Glutamatergic neuron (in vitro differentiated cells): ENCODE measurements at regions not wholly inside any gene's neighbourhood (a gene's known extent, or its start where the extent isn't known, plus 50 kb on each side); places are given as distances from the start of the nearest gene placed in this dataset.

Experiments used
- DNase-seq: peaks from one replicate; pipeline ENCODE4 v3.0.0; 2022
- H3K27ac Mint-ChIP-seq: one replicate; pipeline ENCODE4 v1.8.0; 2020; ENCODE audit warnings: mild to moderate bottlenecking, mixed read lengths, inconsistent platforms; ENCODE audit not compliant: unreplicated experiment
- H3K27me3 Mint-ChIP-seq: one replicate; pipeline ENCODE4 v1.8.0; 2020; ENCODE audit warnings: mild to moderate bottlenecking, moderate library complexity, mixed read lengths, inconsistent platforms; ENCODE audit not compliant: unreplicated experiment
- H3K36me3 Mint-ChIP-seq: one replicate; pipeline ENCODE4 v1.8.0; 2020; ENCODE audit warnings: mild to moderate bottlenecking, mixed read lengths, inconsistent platforms; ENCODE audit not compliant: unreplicated experiment
- H3K4me1 Mint-ChIP-seq: one replicate; pipeline ENCODE4 v1.8.0; 2020; ENCODE audit warnings: mild to moderate bottlenecking, low read depth, mixed read lengths, inconsistent platforms; ENCODE audit not compliant: unreplicated experiment
- H3K4me3 Mint-ChIP-seq: one replicate; pipeline ENCODE4 v1.8.0; 2020; ENCODE audit warnings: mild to moderate bottlenecking, mixed read lengths, inconsistent platforms; ENCODE audit not compliant: unreplicated experiment
- H3K9me3 Mint-ChIP-seq: one replicate; pipeline ENCODE4 v1.8.0; 2020; ENCODE audit warnings: mild to moderate bottlenecking, moderate library complexity, mixed read lengths, inconsistent platforms; ENCODE audit not compliant: unreplicated experiment
- TF ChIP-seq, protein P1 (sequence below): fragments of 200-600 bp; sonication (generic); IDR thresholded peaks from one replicate; pipeline ENCODE4 v1.5.0; 2021; ENCODE audit not compliant: partially characterized antibody, unreplicated experiment

GRCh38 chr12:75651342-75651695, 139.9 kb upstream of the KRR1 start:
- H3K4me1 Mint-ChIP-seq: peaks cover 12% of the 10 kb centered on the region
- no peak for DNase-seq
- peaks cover 4% of the 10 kb centered on the region for H3K9me3 Mint-ChIP-seq
- TF ChIP-seq, protein P1, sequence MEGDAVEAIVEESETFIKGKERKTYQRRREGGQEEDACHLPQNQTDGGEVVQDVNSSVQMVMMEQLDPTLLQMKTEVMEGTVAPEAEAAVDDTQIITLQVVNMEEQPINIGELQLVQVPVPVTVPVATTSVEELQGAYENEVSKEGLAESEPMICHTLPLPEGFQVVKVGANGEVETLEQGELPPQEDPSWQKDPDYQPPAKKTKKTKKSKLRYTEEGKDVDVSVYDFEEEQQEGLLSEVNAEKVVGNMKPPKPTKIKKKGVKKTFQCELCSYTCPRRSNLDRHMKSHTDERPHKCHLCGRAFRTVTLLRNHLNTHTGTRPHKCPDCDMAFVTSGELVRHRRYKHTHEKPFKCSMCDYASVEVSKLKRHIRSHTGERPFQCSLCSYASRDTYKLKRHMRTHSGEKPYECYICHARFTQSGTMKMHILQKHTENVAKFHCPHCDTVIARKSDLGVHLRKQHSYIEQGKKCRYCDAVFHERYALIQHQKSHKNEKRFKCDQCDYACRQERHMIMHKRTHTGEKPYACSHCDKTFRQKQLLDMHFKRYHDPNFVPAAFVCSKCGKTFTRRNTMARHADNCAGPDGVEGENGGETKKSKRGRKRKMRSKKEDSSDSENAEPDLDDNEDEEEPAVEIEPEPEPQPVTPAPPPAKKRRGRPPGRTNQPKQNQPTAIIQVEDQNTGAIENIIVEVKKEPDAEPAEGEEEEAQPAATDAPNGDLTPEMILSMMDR: no peak
- no peak overlapping the region for H3K27ac Mint-ChIP-seq
- peak overlapping the region; percentile 18 for H3K4me3 Mint-ChIP-seq
- peaks cover 3% of the 10 kb centered on the region for H3K36me3 Mint-ChIP-seq
- H3K27me3 Mint-ChIP-seq: peaks cover 2% of the 10 kb centered on the region

GRCh38 chr12:75650595-75651341, 139.4 kb upstream of the KRR1 start:
- peaks cover 12% of the 10 kb centered on the region for H3K4me1 Mint-ChIP-seq
- peaks cover 3% of the 10 kb centered on the region for H3K36me3 Mint-ChIP-seq
- no peak for DNase-seq
- TF ChIP-seq, protein P1: no peak
- H3K4me3 Mint-ChIP-seq: peak overlapping the region; percentile 67
- peaks cover 2% of the 10 kb centered on the region for H3K27me3 Mint-ChIP-seq
- peak overlapping the region; percentile 60 for H3K27ac Mint-ChIP-seq
- H3K9me3 Mint-ChIP-seq: peaks cover 4% of the 10 kb centered on the region

DNA sequence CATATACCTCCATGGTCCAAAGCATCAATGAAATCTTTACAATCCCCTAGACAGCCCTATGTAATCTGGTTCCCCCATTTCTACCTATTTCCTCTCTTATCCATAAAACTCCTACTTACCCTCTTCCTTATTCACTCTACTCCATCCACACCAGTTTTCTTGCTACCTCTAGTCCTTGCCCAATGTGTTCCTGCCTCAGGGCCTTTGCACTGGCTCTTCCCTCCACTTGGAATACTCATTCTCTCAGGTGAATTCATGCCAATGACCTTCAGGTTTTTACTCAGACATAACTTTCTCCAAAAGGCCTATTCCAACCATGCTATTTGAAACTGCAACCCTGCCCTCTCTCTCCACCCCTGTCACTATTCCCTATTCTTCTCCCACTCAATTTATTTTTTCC, 138.7 kb upstream of the KRR1 start:
- TF ChIP-seq, protein P1: no peak
- Mint-ChIP-seq H3K36me3 (peaks cover 3% of the 10 kb centered on the region), H3K9me3 (peaks cover 4% of the 10 kb centered on the region), H3K4me1 (peaks cover 12% of the 10 kb centered on the region), H3K4me3 (no peak overlapping the region), H3K27ac (no peak overlapping the region), H3K27me3 (no peaks in the 10 kb centered on the region)
- no peak for DNase-seq

DNA sequence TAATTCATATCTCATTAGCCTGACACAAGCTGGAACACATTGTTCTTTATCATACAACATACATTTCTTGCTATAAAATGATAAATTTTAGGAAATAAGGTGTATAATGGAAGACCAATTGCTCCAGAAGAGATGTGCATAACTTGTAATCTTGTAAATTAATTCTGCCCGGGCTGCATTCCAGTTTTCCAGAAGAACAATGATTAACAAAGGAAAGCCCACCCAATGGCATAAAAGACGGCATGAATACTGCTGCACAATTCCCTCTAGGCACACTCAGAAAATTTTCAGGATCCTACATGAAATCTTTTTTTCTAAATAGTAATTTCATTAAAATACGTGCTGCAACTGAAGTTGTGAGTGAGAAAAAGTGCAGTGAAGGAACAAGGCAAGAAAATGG, 137.4 kb upstream of the KRR1 start:
- Mint-ChIP-seq H3K4me3 (no peak overlapping the region), H3K4me1 (peaks cover 12% of the 10 kb centered on the region), H3K27me3 (no peaks in the 10 kb centered on the region), H3K36me3 (peaks cover 3% of the 10 kb centered on the region), H3K9me3 (peaks cover 4% of the 10 kb centered on the region), H3K27ac (no peak overlapping the region)
- TF ChIP-seq, protein P1: no peak
- no peak for DNase-seq

- Mint-ChIP-seq H3K36me3 (peaks cover 3% of the 10 kb centered on the region), H3K27me3 (no peaks in the 10 kb centered on the region), H3K4me3 (no peak overlapping the region), H3K27ac (no peak overlapping the region), H3K9me3 (peaks cover 2% of the 10 kb centered on the region), H3K4me1 (peaks cover 11% of the 10 kb centered on the region)
- DNase-seq: no peak
- TF ChIP-seq, protein P1: no peak
Measured at GRCh38 chr12:75646329-75647210, 135.2 kb upstream of the KRR1 start.
